Muscle of arm (tissue), 1 donor: ENCODE measurements at regions not wholly inside any gene's neighbourhood (a gene's known extent, or its start where the extent isn't known, plus 50 kb on each side); places are given as distances from the start of the nearest gene placed in this dataset.
A peak's percentile ranks its signal among the peaks of the same experiment; 100 is the strongest.

Source experiments
- DNase-seq: peaks from one replicate; pipeline ENCODE4 v3.0.0-alpha.2; 2013

- DNase-seq, result no peak
Observed at GRCh38 chr4:74651198-74651597, 143.1 kb downstream of the BTC start.

GRCh38 chr4:74653331-74654229 is 140.7 kb downstream of the BTC start:
- no peak for DNase-seq

GRCh38 chr4:74654230-74654681 is 140.1 kb downstream of the BTC start:
- DNase-seq, result no peak

GRCh38 chr4:74656596-74656995 is 137.7 kb downstream of the BTC start:
- no peak for DNase-seq

- no peak for DNase-seq
Observed at GRCh38 chr4:74658116-74658515, 136.2 kb downstream of the BTC start.

- no peak for DNase-seq
Observed at GRCh38 chr4:74659576-74660411, 134.5 kb downstream of the BTC start.

GRCh38 chr4:74660866-74661265 is 133.5 kb downstream of the BTC start:
- no peak for DNase-seq

GRCh38 chr4:74661427-74662201 is 132.7 kb downstream of the BTC start:
- DNase-seq, result no peak

GRCh38 chr4:74663631-74664030 is 130.7 kb downstream of the BTC start:
- no peak for DNase-seq

- DNase-seq, result no peak
Observed at GRCh38 chr4:74665346-74665745, 129.0 kb downstream of the BTC start.

- DNase-seq, result no peak
Observed at GRCh38 chr4:74665876-74666275, 128.4 kb downstream of the BTC start.

GRCh38 chr4:74667438-74667837 is 126.9 kb downstream of the BTC start:
- no peak for DNase-seq

GRCh38 chr4:74667944-74668343 is 126.4 kb downstream of the BTC start:
- no peak for DNase-seq

- DNase-seq, result no peak
Observed at GRCh38 chr4:74669702-74670101, 124.6 kb downstream of the BTC start.

- DNase-seq, result no peak
Observed at GRCh38 chr4:74670583-74670982, 123.7 kb downstream of the BTC start.

- DNase-seq, result no peak
Observed at GRCh38 chr4:74671080-74671698, 123.1 kb downstream of the BTC start.

GRCh38 chr4:74674750-74675149 is 119.6 kb downstream of the BTC start:
- DNase-seq, result no peak

- DNase-seq, result peak; percentile 27
Observed at GRCh38 chr4:74675673-74676279, 118.5 kb downstream of the BTC start.

- no peak for DNase-seq
Observed at GRCh38 chr4:74682567-74683359, 111.6 kb downstream of the BTC start.

- no peak for DNase-seq
Observed at GRCh38 chr4:74692972-74693371, 101.4 kb downstream of the BTC start.
